ENCODE measurements at regions not wholly inside any gene's neighbourhood (a gene's known extent, or its start where the extent isn't known, plus 50 kb on each side); places are given as distances from the start of the nearest gene placed in this dataset.

- no peaks in the 10 kb centered on the region for H3K36me3 ChIP-seq (ENCODE audit: control insufficient read depth in 2 of 4, insufficient read depth in 4 of 4, low read length in 3 of 4)
- H3K4ac ChIP-seq (replicated peaks; ENCODE audit: insufficient read length, low read depth, low read length), result no peak overlapping the region
- H3K4me3 ChIP-seq (ENCODE audit: extremely low read depth in 1 of 4, insufficient read depth in 2 of 4, low read depth in 3 of 4, low read length in 4 of 4), result no peak overlapping the region
- H2BK120ac ChIP-seq (replicated peaks; ENCODE audit: low read depth, low read length), result no peak overlapping the region
- H4K91ac ChIP-seq (replicated peaks; ENCODE audit: insufficient read length, low read length), result no peak overlapping the region
- no peak overlapping the region for H2BK15ac ChIP-seq (ENCODE audit: low read length)
- no peak overlapping the region for H3K9ac ChIP-seq (replicated peaks in 1 of 4; ENCODE audit: extremely low read depth in 1 of 4, low read depth in 3 of 4, low read length in 3 of 4)
- H2AFZ ChIP-seq (ENCODE audit: low read length), result no peak overlapping the region
- H3K23ac ChIP-seq (ENCODE audit: insufficient read length), result no peak overlapping the region
- no peak overlapping the region for H2BK12ac ChIP-seq (ENCODE audit: low read depth, low read length)
- H2BK5ac ChIP-seq (ENCODE audit: low read depth, low read length), result no peak overlapping the region
- FAIRE-seq (no peak), DNase-seq (ENCODE audit: low read depth in 1 of 2, low spot score in 2 of 2) (no peak)
- no peak overlapping the region for H3K56ac ChIP-seq (replicated peaks; ENCODE audit: insufficient read length, low read depth, low read length)
- H3K79me2 ChIP-seq (ENCODE audit: control insufficient read depth in 1 of 2, insufficient read depth in 2 of 2, low read length in 2 of 2), result no peaks in the 10 kb centered on the region
- 94% methylated on average over 6 of the region's 7 CpGs; no CpG with 5 or more reads in 1 of the 2 experiments for WGBS, 2 experiments (ENCODE audit: extremely low coverage in 1 of 2, insufficient coverage in 1 of 2, insufficient read length in 1 of 2, insufficient replicate concordance in 2 of 2, low coverage in 1 of 2, low lambda C conversion rate in 2 of 2, missing lambda C conversion rate in 1 of 2)
- no peak overlapping the region for H3K4me2 ChIP-seq (ENCODE audit: insufficient read depth in 1 of 2, low read depth in 2 of 2, low read length in 2 of 2)
- H3K27me3 ChIP-seq (replicated peaks in 1 of 4; ENCODE audit: control insufficient read depth in 3 of 4, extremely low read depth in 1 of 4, insufficient read depth in 3 of 4, low read length in 3 of 4), result no peaks in the 10 kb centered on the region
- peaks cover 68 to 95% of the 10 kb centered on the region in 2 experiments for H3K9me3 ChIP-seq (ENCODE audit: insufficient read depth in 2 of 2, low read depth in 1 of 2, low read length in 1 of 2)
- no peak overlapping the region for H3K14ac ChIP-seq (ENCODE audit: insufficient read length)
- H3K18ac ChIP-seq (ENCODE audit: extremely low read depth, low read length), result no peak overlapping the region
- no peak overlapping the region for H2AK5ac ChIP-seq (ENCODE audit: low read depth, low read length)
- no peaks in the 10 kb centered on the region for H4K20me1 ChIP-seq (replicated peaks in 1 of 2; ENCODE audit: control insufficient read depth in 1 of 2, insufficient read depth in 2 of 2, low read length in 2 of 2)
- ChIA-PET CTCF (ENCODE audit: partially characterized antibody) (no interaction called here), POLR2A (ENCODE audit: partially characterized antibody) (no interaction called here)
- no peak overlapping the region for H3K27ac ChIP-seq (ENCODE audit: low read depth, low read length)
- no peaks in the 10 kb centered on the region; the same call in 1 of the 2 replicates for H3K23me2 ChIP-seq (ENCODE audit: low read depth, low read length)
- H2BK20ac ChIP-seq (ENCODE audit: low read length), result no peak overlapping the region
- H3K79me1 ChIP-seq (ENCODE audit: low read depth, low read length), result no peaks in the 10 kb centered on the region
- no peak overlapping the region for H4K8ac ChIP-seq (ENCODE audit: extremely low read depth, insufficient read depth, low read length)
- no peaks in the 10 kb centered on the region for H3K4me1 ChIP-seq (replicated peaks in 1 of 4; ENCODE audit: control insufficient read depth in 3 of 4, insufficient read depth in 4 of 4, low read length in 3 of 4)
- no peak overlapping the region for H4K5ac ChIP-seq (ENCODE audit: insufficient read length, low read depth, low read length)
- TF ChIP-seq USF2 (IDR thresholded peaks at IDR 0.05; ENCODE audit: low read length) (no peak), ATF3 (IDR thresholded peaks at IDR 0.05; ENCODE audit: insufficient read depth, low read depth, low read length) (no peak), SIRT6 (IDR thresholded peaks at IDR 0.05; ENCODE audit: low read length) (no peak), SAP30 (IDR thresholded peaks at IDR 0.05; ENCODE audit: insufficient read depth, insufficient replicate concordance, low read length) (no peak), EGR1 (IDR thresholded peaks at IDR 0.05; ENCODE audit: borderline replicate concordance, low read depth, low read length) (no peak), TEAD4 (IDR thresholded peaks at IDR 0.05; ENCODE audit: low read depth, low read length) (no peak), CREB1 (IDR thresholded peaks at IDR 0.05) (no peak), TCF12 (IDR thresholded peaks at IDR 0.05; ENCODE audit: low read depth, low read length) (no peak), KDM1A (IDR thresholded peaks at IDR 0.05; ENCODE audit: borderline replicate concordance, low read length) (no peak), RNF2 (IDR thresholded peaks at IDR 0.05; ENCODE audit: borderline replicate concordance, low read depth, low read length, missing control alignments, poor library complexity, severe bottlenecking) (no peak), BACH1 (IDR thresholded peaks at IDR 0.05; ENCODE audit: low read length) (no peak), HDAC6 (IDR thresholded peaks at IDR 0.05; ENCODE audit: low read depth, low read length) (no peak)
Observed at GRCh38 chr7:57388761-57389160, 61.2 kb upstream of the ZNF716 start.

All from H1 (cell line).